ENCODE measurements at regions not wholly inside any gene's neighbourhood (a gene's known extent, or its start where the extent isn't known, plus 50 kb on each side); places are given as distances from the start of the nearest gene placed in this dataset.

DNA sequence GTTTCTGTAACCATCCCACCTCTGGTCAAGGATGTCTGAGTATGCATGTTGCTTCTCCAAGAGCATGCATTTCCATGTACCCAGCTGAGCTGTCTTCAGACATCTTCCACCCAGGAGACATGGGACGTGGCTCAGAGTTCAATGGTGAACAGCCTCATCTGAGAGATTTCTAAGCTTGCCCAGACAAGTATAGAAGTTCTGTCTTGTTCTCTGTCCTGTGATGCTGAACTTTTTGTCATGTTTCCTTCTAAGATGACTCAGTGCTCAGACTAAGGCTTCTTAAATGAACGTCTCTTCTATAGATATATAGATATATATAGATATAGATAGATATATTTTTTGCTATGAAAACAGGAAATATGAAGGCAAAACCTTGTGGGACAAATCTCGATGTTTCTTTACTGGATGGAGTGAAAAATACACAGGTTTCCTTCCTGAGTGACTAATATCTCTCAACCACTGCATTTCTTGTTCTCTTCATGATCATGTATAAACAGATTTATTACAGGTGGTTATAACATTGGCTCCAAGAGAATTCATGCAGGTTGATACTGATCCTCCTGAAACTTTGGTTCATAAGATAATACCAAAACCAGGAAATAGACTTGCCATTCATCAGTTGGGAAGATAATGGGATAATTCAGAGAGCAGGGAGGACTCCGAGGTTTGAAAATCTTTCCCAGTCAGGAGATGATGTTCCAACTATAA is 168.2 kb downstream of the ZNF518B start:
- Histone ChIP-seq H3K4me3 (no peak overlapping the region), H4K20me1 (replicated peaks; ENCODE audit: insufficient read depth) (no peaks in the 10 kb centered on the region), H3K27me3 (ENCODE audit: insufficient read depth) (no peaks in the 10 kb centered on the region), H3K4me2 (no peak overlapping the region), H3K79me2 (replicated peaks; ENCODE audit: insufficient read depth) (no peaks in the 10 kb centered on the region), H2AFZ (no peak overlapping the region), H3K4me1 (ENCODE audit: insufficient read depth) (no peaks in the 10 kb centered on the region), H3K9me2 (ENCODE audit: insufficient read depth) (peaks cover 27% of the 10 kb centered on the region), H3K27ac (ENCODE audit: low read depth) (no peak overlapping the region), H3K36me3 (ENCODE audit: insufficient read depth) (no peaks in the 10 kb centered on the region), H3F3A (replicated peaks; ENCODE audit: low read depth) (no peaks in the 10 kb centered on the region)
- H3K27me3 Mint-ChIP-seq (ENCODE audit: insufficient read depth, low read depth, poor library complexity): no peaks in the 10 kb centered on the region
- H3K36me3 Mint-ChIP-seq (ENCODE audit: low read depth): no peaks in the 10 kb centered on the region
- TF ChIP-seq EZH2 (IDR thresholded peaks at IDR 0.05; ENCODE audit: low read depth, unreplicated experiment) (no peak), EZH2phosphoT487 (IDR thresholded peaks at IDR 0.05; ENCODE audit: unreplicated experiment) (no peak), STAT1 (IDR thresholded peaks at IDR 0.05; ENCODE audit: unreplicated experiment) (no peak)
- TF ChIP-seq, protein P1, sequence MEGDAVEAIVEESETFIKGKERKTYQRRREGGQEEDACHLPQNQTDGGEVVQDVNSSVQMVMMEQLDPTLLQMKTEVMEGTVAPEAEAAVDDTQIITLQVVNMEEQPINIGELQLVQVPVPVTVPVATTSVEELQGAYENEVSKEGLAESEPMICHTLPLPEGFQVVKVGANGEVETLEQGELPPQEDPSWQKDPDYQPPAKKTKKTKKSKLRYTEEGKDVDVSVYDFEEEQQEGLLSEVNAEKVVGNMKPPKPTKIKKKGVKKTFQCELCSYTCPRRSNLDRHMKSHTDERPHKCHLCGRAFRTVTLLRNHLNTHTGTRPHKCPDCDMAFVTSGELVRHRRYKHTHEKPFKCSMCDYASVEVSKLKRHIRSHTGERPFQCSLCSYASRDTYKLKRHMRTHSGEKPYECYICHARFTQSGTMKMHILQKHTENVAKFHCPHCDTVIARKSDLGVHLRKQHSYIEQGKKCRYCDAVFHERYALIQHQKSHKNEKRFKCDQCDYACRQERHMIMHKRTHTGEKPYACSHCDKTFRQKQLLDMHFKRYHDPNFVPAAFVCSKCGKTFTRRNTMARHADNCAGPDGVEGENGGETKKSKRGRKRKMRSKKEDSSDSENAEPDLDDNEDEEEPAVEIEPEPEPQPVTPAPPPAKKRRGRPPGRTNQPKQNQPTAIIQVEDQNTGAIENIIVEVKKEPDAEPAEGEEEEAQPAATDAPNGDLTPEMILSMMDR (conservative IDR thresholded peaks at IDR 0.05; ENCODE audit: low read depth in 2 of 2): no peak
- TF ChIP-seq, protein P2, sequence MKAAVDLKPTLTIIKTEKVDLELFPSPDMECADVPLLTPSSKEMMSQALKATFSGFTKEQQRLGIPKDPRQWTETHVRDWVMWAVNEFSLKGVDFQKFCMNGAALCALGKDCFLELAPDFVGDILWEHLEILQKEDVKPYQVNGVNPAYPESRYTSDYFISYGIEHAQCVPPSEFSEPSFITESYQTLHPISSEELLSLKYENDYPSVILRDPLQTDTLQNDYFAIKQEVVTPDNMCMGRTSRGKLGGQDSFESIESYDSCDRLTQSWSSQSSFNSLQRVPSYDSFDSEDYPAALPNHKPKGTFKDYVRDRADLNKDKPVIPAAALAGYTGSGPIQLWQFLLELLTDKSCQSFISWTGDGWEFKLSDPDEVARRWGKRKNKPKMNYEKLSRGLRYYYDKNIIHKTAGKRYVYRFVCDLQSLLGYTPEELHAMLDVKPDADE (IDR thresholded peaks at IDR 0.05): no peak
- no peak for ATAC-seq
- no peaks in the 10 kb centered on the region for H3K9me3 Mint-ChIP-seq
- no peak for DNase-seq (ENCODE audit: low spot score)
- H3K4me1 Mint-ChIP-seq: no peaks in the 10 kb centered on the region
- no peak overlapping the region for H3K27ac Mint-ChIP-seq
- no peak overlapping the region for H3K4me3 Mint-ChIP-seq

DNA sequence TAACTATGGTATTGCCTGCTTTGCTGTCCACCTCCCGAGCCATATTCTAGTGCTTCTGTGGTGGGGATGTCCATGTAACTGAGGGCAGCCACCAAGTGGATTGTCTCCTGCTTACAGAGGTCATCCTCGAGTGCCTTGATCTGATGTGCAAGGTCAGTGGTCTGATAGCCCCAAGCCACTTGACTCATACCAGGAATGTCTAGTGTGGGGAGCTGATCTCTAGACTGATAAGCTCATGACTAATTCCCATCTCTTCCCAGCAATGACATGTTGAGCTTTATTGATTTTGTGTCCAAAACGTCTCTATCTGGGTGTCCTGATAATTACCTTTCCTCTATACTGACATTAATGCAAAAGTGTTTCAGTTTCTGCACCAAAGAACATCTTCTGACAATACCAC is 168.4 kb upstream of the WDR1 start:
- H3F3A ChIP-seq (replicated peaks; ENCODE audit: low read depth): no peaks in the 10 kb centered on the region
- no peaks in the 10 kb centered on the region for H3K4me1 ChIP-seq (ENCODE audit: insufficient read depth)
- no peak overlapping the region for H3K4me2 ChIP-seq
- Mint-ChIP-seq H3K9me3 (no peaks in the 10 kb centered on the region), H3K4me3 (no peak overlapping the region), H3K27me3 (ENCODE audit: insufficient read depth, low read depth, poor library complexity) (no peaks in the 10 kb centered on the region), H3K27ac (no peak overlapping the region), H3K4me1 (0 out of 3 replicates have a peak, but pooled peaks cover 2% of the 10 kb centered on the region), H3K36me3 (ENCODE audit: low read depth) (no peaks in the 10 kb centered on the region)
- H3K27me3 ChIP-seq (ENCODE audit: insufficient read depth): no peaks in the 10 kb centered on the region
- peaks cover 26% of the 10 kb centered on the region for H3K9me2 ChIP-seq (ENCODE audit: insufficient read depth)
- DNase-seq (ENCODE audit: low spot score): no peak
- H4K20me1 ChIP-seq (replicated peaks; ENCODE audit: insufficient read depth): no peaks in the 10 kb centered on the region
- H3K27ac ChIP-seq (ENCODE audit: low read depth): no peak overlapping the region
- no peaks in the 10 kb centered on the region for H3K79me2 ChIP-seq (replicated peaks; ENCODE audit: insufficient read depth)
- no peak overlapping the region for H3K4me3 ChIP-seq
- no peak for ATAC-seq
- no peak overlapping the region for H2AFZ ChIP-seq
- H3K36me3 ChIP-seq (ENCODE audit: insufficient read depth): no peaks in the 10 kb centered on the region
- no peak for TF ChIP-seq STAT1 (IDR thresholded peaks at IDR 0.05; ENCODE audit: unreplicated experiment)
- no peak for TF ChIP-seq NANOG (IDR thresholded peaks at IDR 0.05; ENCODE audit: borderline replicate concordance)
- TF ChIP-seq ZNF331 (CRISPR knock-in tag; IDR thresholded peaks at IDR 0.05; ENCODE audit: low read depth): no peak
- TF ChIP-seq, protein P3, sequence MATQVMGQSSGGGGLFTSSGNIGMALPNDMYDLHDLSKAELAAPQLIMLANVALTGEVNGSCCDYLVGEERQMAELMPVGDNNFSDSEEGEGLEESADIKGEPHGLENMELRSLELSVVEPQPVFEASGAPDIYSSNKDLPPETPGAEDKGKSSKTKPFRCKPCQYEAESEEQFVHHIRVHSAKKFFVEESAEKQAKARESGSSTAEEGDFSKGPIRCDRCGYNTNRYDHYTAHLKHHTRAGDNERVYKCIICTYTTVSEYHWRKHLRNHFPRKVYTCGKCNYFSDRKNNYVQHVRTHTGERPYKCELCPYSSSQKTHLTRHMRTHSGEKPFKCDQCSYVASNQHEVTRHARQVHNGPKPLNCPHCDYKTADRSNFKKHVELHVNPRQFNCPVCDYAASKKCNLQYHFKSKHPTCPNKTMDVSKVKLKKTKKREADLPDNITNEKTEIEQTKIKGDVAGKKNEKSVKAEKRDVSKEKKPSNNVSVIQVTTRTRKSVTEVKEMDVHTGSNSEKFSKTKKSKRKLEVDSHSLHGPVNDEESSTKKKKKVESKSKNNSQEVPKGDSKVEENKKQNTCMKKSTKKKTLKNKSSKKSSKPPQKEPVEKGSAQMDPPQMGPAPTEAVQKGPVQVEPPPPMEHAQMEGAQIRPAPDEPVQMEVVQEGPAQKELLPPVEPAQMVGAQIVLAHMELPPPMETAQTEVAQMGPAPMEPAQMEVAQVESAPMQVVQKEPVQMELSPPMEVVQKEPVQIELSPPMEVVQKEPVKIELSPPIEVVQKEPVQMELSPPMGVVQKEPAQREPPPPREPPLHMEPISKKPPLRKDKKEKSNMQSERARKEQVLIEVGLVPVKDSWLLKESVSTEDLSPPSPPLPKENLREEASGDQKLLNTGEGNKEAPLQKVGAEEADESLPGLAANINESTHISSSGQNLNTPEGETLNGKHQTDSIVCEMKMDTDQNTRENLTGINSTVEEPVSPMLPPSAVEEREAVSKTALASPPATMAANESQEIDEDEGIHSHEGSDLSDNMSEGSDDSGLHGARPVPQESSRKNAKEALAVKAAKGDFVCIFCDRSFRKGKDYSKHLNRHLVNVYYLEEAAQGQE (IDR thresholded peaks at IDR 0.05; ENCODE audit: unreplicated experiment): no peak
- no peak for TF ChIP-seq ZNF114 (CRISPR knock-in tag; IDR thresholded peaks at IDR 0.05)

Data from GM23338 (cell line).